MCF 10A (cell line): ENCODE measurements at regions not wholly inside any gene's neighbourhood (a gene's known extent, or its start where the extent isn't known, plus 50 kb on each side); places are given as distances from the start of the nearest gene placed in this dataset.

Experiments
- BruUV-seq: library from RNA; stranded (reverse); fragments of 400-500 nt; replicated peaks from 2 replicates; lab custom pipeline; 2021; lab: Mats Ljungman, UMichigan
- CTCF ChIA-PET: fragments of 300-600 bp; sonication (Branson Sonifier 250); formaldehyde crosslinking; extraction: SDS; loops from one replicate; lab custom pipeline; 2021; ENCODE audit warnings: antibody characterized with exemption, inconsistent platforms; lab: Yijun Ruan, JAX
- POLR2A ChIA-PET: fragments of 300-600, 350-650 bp; sonication (Branson Sonifier 250); formaldehyde crosslinking; extraction: SDS; loops from one replicate; lab custom pipeline; 2020; ENCODE audit warnings: antibody characterized with exemption, inconsistent platforms; lab: Yijun Ruan, JAX
- DNase-seq: peaks from one replicate; pipeline ENCODE4 v3.0.0-alpha.2; 2018; ENCODE audit not compliant: unreplicated experiment
- H3K27ac Mint-ChIP-seq: one replicate; pipeline ENCODE4 v1.8.0; 2022; ENCODE audit warnings: mild to moderate bottlenecking, low read depth, mixed read lengths; ENCODE audit not compliant: unreplicated experiment
- H3K27me3 Mint-ChIP-seq: one replicate; pipeline ENCODE4 v1.8.0; 2022; ENCODE audit warnings: mixed read lengths; ENCODE audit not compliant: insufficient read depth, unreplicated experiment
- H3K36me3 Mint-ChIP-seq: one replicate; pipeline ENCODE4 v1.8.0; 2022; ENCODE audit warnings: mild to moderate bottlenecking, moderate library complexity, mixed read lengths; ENCODE audit not compliant: insufficient read depth, unreplicated experiment
- H3K4me1 Mint-ChIP-seq: one replicate; pipeline ENCODE4 v1.8.0; 2022; ENCODE audit warnings: mixed read lengths; ENCODE audit not compliant: insufficient read depth, unreplicated experiment
- H3K4me3 Mint-ChIP-seq: one replicate; pipeline ENCODE4 v1.8.0; 2022; ENCODE audit warnings: mild to moderate bottlenecking, moderate library complexity, mixed read lengths; ENCODE audit not compliant: unreplicated experiment
- H3K9me3 Mint-ChIP-seq: one replicate; pipeline ENCODE4 v1.8.0; 2022; ENCODE audit warnings: mixed read lengths; ENCODE audit not compliant: unreplicated experiment
- CTCF ChIP-seq: fragments of 200-600 bp; IDR thresholded peaks from one replicate; pipeline ENCODE4 v1.8.0; 2022; ENCODE audit warnings: antibody characterized with exemption, mild to moderate bottlenecking; ENCODE audit not compliant: unreplicated experiment
- intact Hi-C: fragments of 100-400 bp; cut with micrococcal nuclease; formaldehyde crosslinking; loops from 2 replicates; pipeline ENCODE4 v1.14.1; 2022

GRCh38 chr10:42970451-42971250 is 106.2 kb upstream of the RET start:
- Mint-ChIP-seq H3K27ac (no peak overlapping the region), H3K4me1 (no peaks in the 10 kb centered on the region), H3K4me3 (no peak overlapping the region), H3K9me3 (peaks cover 6% of the 10 kb centered on the region), H3K27me3 (no peaks in the 10 kb centered on the region), H3K36me3 (no peaks in the 10 kb centered on the region)
- ChIA-PET POLR2A (interaction anchor here (0.6 kb wide), 1 partner anchor 509 kb away, joined by 4 read pairs; no protein-coding TSS in a partner anchor), CTCF (interaction anchor here (0.5 to 0.9 kb wide), 2 partner anchors 135 to 212 kb away, joined by 3 to 4 read pairs; no protein-coding TSS in a partner anchor)
- no TSS peak for BruUV-seq
- intact Hi-C loops = no loop called here
- no peak for TF ChIP-seq CTCF
- no peak for DNase-seq

- Mint-ChIP-seq H3K9me3 (peaks cover 6% of the 10 kb centered on the region), H3K4me1 (no peaks in the 10 kb centered on the region), H3K27ac (no peak overlapping the region), H3K27me3 (no peaks in the 10 kb centered on the region), H3K4me3 (no peak overlapping the region), H3K36me3 (no peaks in the 10 kb centered on the region)
- no TSS peak for BruUV-seq
- no peak for TF ChIP-seq CTCF
- intact Hi-C loops = no loop called here
- no peak for DNase-seq
- ChIA-PET POLR2A (interaction anchor here (0.6 kb wide), 1 partner anchor 508 kb away, joined by 4 read pairs; no protein-coding TSS in a partner anchor), CTCF (interaction anchor here (0.9 kb wide), 1 partner anchor 135 kb away, joined by 3 read pairs; no protein-coding TSS in a partner anchor)
Measured at GRCh38 chr10:42971251-42971599, 105.6 kb upstream of the RET start.

GRCh38 chr10:42972946-42973345 is 103.9 kb upstream of the RET start:
- ChIA-PET POLR2A (no interaction called here), CTCF (interaction anchor here (0.8 kb wide), 1 partner anchor 123 kb away, joined by 3 read pairs; no protein-coding TSS in a partner anchor)
- H3K36me3 Mint-ChIP-seq = no peaks in the 10 kb centered on the region
- H3K27ac Mint-ChIP-seq = no peak overlapping the region
- no peaks in the 10 kb centered on the region for H3K4me1 Mint-ChIP-seq
- H3K9me3 Mint-ChIP-seq = peaks cover 6% of the 10 kb centered on the region
- intact Hi-C loops = no loop called here
- no peaks in the 10 kb centered on the region for H3K27me3 Mint-ChIP-seq
- no peak for DNase-seq
- no TSS peak for BruUV-seq
- no peak for TF ChIP-seq CTCF
- no peak overlapping the region for H3K4me3 Mint-ChIP-seq

DNA sequence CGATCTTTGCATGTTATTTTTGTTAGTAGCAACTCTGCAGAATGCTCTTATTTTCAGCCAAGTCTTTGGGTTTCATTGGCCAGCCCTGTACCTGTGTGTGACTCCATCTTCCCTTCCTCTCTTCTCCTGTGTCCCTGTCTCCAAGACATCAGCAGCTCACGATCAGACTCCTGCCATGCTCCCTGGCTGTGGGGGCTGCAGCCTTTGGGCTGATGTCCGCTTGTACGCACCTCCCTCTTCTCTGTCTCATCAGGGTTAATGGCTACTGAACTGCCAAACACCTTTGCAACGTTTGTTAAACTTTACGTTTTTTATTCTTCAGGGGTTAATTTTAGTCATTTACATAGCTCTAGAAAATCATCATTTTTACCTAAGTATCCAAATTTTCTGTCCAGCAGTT is 103.5 kb upstream of the RET start:
- Mint-ChIP-seq H3K4me3 (no peak overlapping the region), H3K27ac (no peak overlapping the region), H3K9me3 (peaks cover 6% of the 10 kb centered on the region), H3K27me3 (no peaks in the 10 kb centered on the region), H3K4me1 (no peaks in the 10 kb centered on the region), H3K36me3 (no peaks in the 10 kb centered on the region)
- DNase-seq = no peak
- intact Hi-C loops = no loop called here
- no TSS peak for BruUV-seq
- TF ChIP-seq CTCF = no peak
- CTCF ChIA-PET = interaction anchor here (0.8 kb wide), 1 partner anchor 123 kb away, joined by 3 read pairs; no protein-coding TSS in a partner anchor
- POLR2A ChIA-PET = no interaction called here
